ENCODE measurements at regions not wholly inside any gene's neighbourhood (a gene's known extent, or its start where the extent isn't known, plus 50 kb on each side); places are given as distances from the start of the nearest gene placed in this dataset.

DNA sequence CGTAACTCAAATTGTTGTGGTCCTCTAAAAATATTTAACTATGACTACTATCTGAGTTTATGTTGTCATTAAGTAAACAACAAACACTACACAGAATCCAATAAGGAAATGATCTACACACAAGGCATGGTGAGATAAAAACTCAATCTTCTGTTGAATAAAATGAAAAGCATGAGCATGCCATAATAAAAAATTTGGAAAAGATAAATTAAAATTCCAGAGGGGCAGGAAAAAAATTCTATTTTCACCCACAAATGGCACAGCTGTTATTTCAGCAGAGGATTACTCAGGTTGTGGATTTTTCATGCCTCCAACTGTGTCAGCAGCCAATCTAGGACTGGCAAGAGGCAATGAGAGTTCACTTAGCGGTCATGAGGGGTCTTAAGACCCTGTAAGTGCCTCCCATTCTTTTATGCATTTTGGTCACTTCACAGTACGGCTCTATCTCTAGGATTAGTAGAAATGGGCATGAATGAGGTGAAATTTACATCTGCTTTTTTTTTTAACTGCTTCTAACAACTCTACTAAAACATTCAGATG is 639.8 kb upstream of the DIPK2B start:
- TF ChIP-seq, protein P1, sequence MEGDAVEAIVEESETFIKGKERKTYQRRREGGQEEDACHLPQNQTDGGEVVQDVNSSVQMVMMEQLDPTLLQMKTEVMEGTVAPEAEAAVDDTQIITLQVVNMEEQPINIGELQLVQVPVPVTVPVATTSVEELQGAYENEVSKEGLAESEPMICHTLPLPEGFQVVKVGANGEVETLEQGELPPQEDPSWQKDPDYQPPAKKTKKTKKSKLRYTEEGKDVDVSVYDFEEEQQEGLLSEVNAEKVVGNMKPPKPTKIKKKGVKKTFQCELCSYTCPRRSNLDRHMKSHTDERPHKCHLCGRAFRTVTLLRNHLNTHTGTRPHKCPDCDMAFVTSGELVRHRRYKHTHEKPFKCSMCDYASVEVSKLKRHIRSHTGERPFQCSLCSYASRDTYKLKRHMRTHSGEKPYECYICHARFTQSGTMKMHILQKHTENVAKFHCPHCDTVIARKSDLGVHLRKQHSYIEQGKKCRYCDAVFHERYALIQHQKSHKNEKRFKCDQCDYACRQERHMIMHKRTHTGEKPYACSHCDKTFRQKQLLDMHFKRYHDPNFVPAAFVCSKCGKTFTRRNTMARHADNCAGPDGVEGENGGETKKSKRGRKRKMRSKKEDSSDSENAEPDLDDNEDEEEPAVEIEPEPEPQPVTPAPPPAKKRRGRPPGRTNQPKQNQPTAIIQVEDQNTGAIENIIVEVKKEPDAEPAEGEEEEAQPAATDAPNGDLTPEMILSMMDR (IDR thresholded peaks at IDR 0.05), result no peak
- TF ChIP-seq POLR2A (IDR thresholded peaks at IDR 0.05) (no peak), POLR2AphosphoS5 (IDR thresholded peaks at IDR 0.05; ENCODE audit: insufficient read depth in 1 of 2, low read depth in 1 of 2) (no peak)
